Testis (tissue), 2 donors: ENCODE measurements at regions not wholly inside any gene's neighbourhood (a gene's known extent, or its start where the extent isn't known, plus 50 kb on each side); places are given as distances from the start of the nearest gene placed in this dataset.

Experiments used
- POLR2A ChIP-seq: fragments of 450-650 bp; IDR thresholded peaks from one replicate; pipeline ENCODE4 v1.6.1; 2017; ENCODE audit warnings: antibody characterized with exemption, mild to moderate bottlenecking, moderate library complexity
- TF ChIP-seq, protein P1 (sequence below), 3 experiments: fragments of 450-650 bp in 2 of 3; fragments of 200-600 bp in 1 of 3; sonication (generic) in 1 of 3; IDR thresholded peaks; one replicate each; pipeline ENCODE4 v1.5.1; 2016 to 2019; ENCODE audit warnings: antibody characterized with exemption in 3 of 3, mild to moderate bottlenecking in 2 of 3, moderate library complexity in 1 of 3

DNA sequence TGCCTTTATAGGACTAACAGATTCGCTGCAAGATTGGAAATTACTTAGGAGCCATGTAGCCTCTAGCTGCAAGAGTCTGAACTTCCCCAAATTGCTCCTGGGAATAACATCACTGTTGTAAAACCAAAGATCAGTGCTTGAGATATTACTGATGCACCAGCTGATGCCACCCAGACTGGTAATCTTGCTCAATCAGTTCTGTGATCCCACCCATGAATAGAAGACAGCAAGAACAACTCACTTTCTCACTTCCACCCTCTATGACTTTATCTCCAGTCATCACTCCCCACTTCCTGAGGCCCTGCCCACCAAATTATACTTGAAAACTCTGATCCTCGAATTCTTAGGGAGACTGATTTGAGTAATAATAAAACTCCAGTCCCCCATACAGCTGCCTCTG lies 1011.1 kb downstream of the PLA2G4A start:
- TF ChIP-seq, protein P1, sequence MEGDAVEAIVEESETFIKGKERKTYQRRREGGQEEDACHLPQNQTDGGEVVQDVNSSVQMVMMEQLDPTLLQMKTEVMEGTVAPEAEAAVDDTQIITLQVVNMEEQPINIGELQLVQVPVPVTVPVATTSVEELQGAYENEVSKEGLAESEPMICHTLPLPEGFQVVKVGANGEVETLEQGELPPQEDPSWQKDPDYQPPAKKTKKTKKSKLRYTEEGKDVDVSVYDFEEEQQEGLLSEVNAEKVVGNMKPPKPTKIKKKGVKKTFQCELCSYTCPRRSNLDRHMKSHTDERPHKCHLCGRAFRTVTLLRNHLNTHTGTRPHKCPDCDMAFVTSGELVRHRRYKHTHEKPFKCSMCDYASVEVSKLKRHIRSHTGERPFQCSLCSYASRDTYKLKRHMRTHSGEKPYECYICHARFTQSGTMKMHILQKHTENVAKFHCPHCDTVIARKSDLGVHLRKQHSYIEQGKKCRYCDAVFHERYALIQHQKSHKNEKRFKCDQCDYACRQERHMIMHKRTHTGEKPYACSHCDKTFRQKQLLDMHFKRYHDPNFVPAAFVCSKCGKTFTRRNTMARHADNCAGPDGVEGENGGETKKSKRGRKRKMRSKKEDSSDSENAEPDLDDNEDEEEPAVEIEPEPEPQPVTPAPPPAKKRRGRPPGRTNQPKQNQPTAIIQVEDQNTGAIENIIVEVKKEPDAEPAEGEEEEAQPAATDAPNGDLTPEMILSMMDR (IDR thresholded peaks at IDR 0.05), result no peak
- no peak for TF ChIP-seq POLR2A
